ENCODE measurements at regions not wholly inside any gene's neighbourhood (a gene's known extent, or its start where the extent isn't known, plus 50 kb on each side); places are given as distances from the start of the nearest gene placed in this dataset.

DNA sequence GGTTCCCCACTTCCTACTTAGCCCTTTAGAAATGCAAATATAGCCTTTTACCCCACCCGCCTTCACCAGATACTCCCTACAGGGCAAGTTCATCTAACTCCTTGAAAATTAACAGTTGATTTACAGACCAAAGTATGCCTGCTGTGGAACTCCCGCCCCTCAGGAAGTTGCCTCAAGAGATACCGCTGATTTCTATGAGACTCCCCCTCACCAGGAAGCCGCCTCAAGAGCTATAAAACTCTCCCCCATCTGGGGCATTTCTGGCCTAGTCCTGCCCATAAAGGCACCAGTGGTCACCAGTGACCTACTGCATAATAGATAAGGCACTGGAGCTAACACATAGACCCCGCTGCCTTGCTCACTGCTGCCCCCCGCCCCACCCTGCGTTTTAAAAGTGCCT lies 201.7 kb upstream of the UBL3 start:
- TF ChIP-seq, protein P1, sequence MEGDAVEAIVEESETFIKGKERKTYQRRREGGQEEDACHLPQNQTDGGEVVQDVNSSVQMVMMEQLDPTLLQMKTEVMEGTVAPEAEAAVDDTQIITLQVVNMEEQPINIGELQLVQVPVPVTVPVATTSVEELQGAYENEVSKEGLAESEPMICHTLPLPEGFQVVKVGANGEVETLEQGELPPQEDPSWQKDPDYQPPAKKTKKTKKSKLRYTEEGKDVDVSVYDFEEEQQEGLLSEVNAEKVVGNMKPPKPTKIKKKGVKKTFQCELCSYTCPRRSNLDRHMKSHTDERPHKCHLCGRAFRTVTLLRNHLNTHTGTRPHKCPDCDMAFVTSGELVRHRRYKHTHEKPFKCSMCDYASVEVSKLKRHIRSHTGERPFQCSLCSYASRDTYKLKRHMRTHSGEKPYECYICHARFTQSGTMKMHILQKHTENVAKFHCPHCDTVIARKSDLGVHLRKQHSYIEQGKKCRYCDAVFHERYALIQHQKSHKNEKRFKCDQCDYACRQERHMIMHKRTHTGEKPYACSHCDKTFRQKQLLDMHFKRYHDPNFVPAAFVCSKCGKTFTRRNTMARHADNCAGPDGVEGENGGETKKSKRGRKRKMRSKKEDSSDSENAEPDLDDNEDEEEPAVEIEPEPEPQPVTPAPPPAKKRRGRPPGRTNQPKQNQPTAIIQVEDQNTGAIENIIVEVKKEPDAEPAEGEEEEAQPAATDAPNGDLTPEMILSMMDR (IDR thresholded peaks at IDR 0.05; ENCODE audit: insufficient read depth, low read depth, low read length): no peak
- TF ChIP-seq EZH2 (IDR thresholded peaks at IDR 0.05; ENCODE audit: insufficient read depth, low read length): no peak

Data from astrocyte (in vitro differentiated cells and primary cell).